CD14-positive monocyte (primary cell): ENCODE measurements at regions not wholly inside any gene's neighbourhood (a gene's known extent, or its start where the extent isn't known, plus 50 kb on each side); places are given as distances from the start of the nearest gene placed in this dataset.

ENCODE experiments used
- DNase-seq, 3 donors: peaks; one replicate each; pipeline ENCODE4 v3.0.0-alpha.2; 2011 to 2022
- H2AFZ ChIP-seq: 2 replicates; pipeline ENCODE4 v1.6.0; 2012; ENCODE audit warnings: mild to moderate bottlenecking, low read depth, low read length, inconsistent platforms; ENCODE audit not compliant: insufficient read depth, poor library complexity, severe bottlenecking
- H3K27ac ChIP-seq, 2 donors: 1 replicate in 1 of 2; 2 replicates in 1 of 2; pipeline ENCODE4 v1.5.1; 2012 to 2013; ENCODE audit warnings: low read length in 2 of 2, control low read depth in 1 of 2, inconsistent platforms in 1 of 2, low read depth in 1 of 2, mild to moderate bottlenecking in 1 of 2
- H3K27me3 ChIP-seq, 2 donors: one replicate each; pipeline versions ENCODE4 v1.6.0 to v1.6.1; 2011 to 2013; ENCODE audit warnings: low read length in 2 of 2; ENCODE audit not compliant: control insufficient read depth in 2 of 2, insufficient read depth in 2 of 2
- H3K36me3 ChIP-seq, 2 donors: replicated peaks in 1 of 2; 1 replicate in 1 of 2; 2 replicates in 1 of 2; pipeline versions ENCODE4 v1.5.1 to v1.6.1; 2012 to 2013; ENCODE audit warnings: low read length in 2 of 2, control low read depth in 1 of 2, inconsistent platforms in 1 of 2, mild to moderate bottlenecking in 1 of 2; ENCODE audit not compliant: insufficient read depth in 2 of 2, control insufficient read depth in 1 of 2
- H3K4me1 ChIP-seq, 2 donors: 1 replicate in 1 of 2; 2 replicates in 1 of 2; pipeline versions ENCODE4 v1.5.1 to v1.6.1; 2012 to 2013; ENCODE audit warnings: low read length in 2 of 2, control low read depth in 1 of 2, inconsistent platforms in 1 of 2, mild to moderate bottlenecking in 1 of 2, moderate library complexity in 1 of 2; ENCODE audit not compliant: insufficient read depth in 2 of 2, control insufficient read depth in 1 of 2
- H3K4me2 ChIP-seq: replicated peaks from 2 replicates; pipeline ENCODE3; 2012; ENCODE audit warnings: low read length, moderate library complexity, mild to moderate bottlenecking; ENCODE audit not compliant: poor library complexity, severe bottlenecking; ENCODE audit errors: extremely low read depth
- H3K4me3 ChIP-seq, 3 experiments: fragments of 200-600 bp in 1 of 3; sonication (generic) in 1 of 3; replicated peaks in 1 of 3; 1 replicate in 2 of 3; 2 replicates in 1 of 3; pipeline ENCODE4 v1.5.1; 2011 to 2013; ENCODE audit warnings: low read length in 3 of 3, mild to moderate bottlenecking in 3 of 3, control low read depth in 2 of 3, low read depth in 2 of 3, inconsistent platforms in 1 of 3, moderate library complexity in 1 of 3
- H3K79me2 ChIP-seq: 2 replicates; pipeline ENCODE4 v1.6.0; 2012; ENCODE audit warnings: mild to moderate bottlenecking, control low read depth, inconsistent platforms, low read length, moderate library complexity; ENCODE audit not compliant: insufficient read depth
- H3K9ac ChIP-seq: 2 replicates; pipeline ENCODE4 v1.6.0; 2017; ENCODE audit warnings: low read length, mild to moderate bottlenecking; ENCODE audit not compliant: insufficient read depth, poor library complexity, severe bottlenecking
- H3K9me3 ChIP-seq, 2 donors: replicated peaks in 1 of 2; 1 replicate in 1 of 2; 2 replicates in 1 of 2; pipeline versions ENCODE4 v1.5.1 to v1.6.1; 2012 to 2013; ENCODE audit warnings: low read length in 2 of 2, control low read depth in 1 of 2; ENCODE audit not compliant: control insufficient read depth in 1 of 2, insufficient read depth in 1 of 2
- H4K20me1 ChIP-seq: 2 replicates; pipeline ENCODE4 v1.6.0; 2012; ENCODE audit warnings: mild to moderate bottlenecking, low read length, control low read depth, moderate library complexity; ENCODE audit not compliant: insufficient read depth
- H3K27ac Mint-ChIP-seq, 7 donors: one replicate each; pipeline ENCODE4 v1.8.0; 2020; ENCODE audit warnings: mild to moderate bottlenecking in 7 of 7, mixed read lengths in 7 of 7, moderate library complexity in 6 of 7, inconsistent platforms in 2 of 7
- H3K27me3 Mint-ChIP-seq, 3 donors: one replicate each; pipeline ENCODE4 v1.8.0; 2021 to 2022; ENCODE audit warnings: low read depth in 3 of 3, mild to moderate bottlenecking in 3 of 3, mixed read lengths in 3 of 3, moderate library complexity in 3 of 3, inconsistent platforms in 1 of 3
- H3K36me3 Mint-ChIP-seq, 2 donors: one replicate each; pipeline ENCODE4 v1.8.0; 2020; ENCODE audit warnings: mixed read lengths in 2 of 2, inconsistent platforms in 1 of 2, mild to moderate bottlenecking in 1 of 2
- H3K4me1 Mint-ChIP-seq: one replicate; pipeline ENCODE4 v1.8.0; 2020; ENCODE audit warnings: mild to moderate bottlenecking, mixed read lengths
- H3K4me3 Mint-ChIP-seq, 2 donors: one replicate each; pipeline ENCODE4 v1.8.0; 2020; ENCODE audit warnings: mild to moderate bottlenecking in 2 of 2, mixed read lengths in 2 of 2, moderate library complexity in 1 of 2
- H3K9me3 Mint-ChIP-seq, 7 donors: one replicate each; pipeline ENCODE4 v1.8.0; 2020 to 2022; ENCODE audit warnings: mixed read lengths in 7 of 7, mild to moderate bottlenecking in 6 of 7, moderate library complexity in 6 of 7, inconsistent platforms in 2 of 7
- WGBS: methylation state at CpG from one replicate; pipeline ENCODE4 v1.1.5; 2013; ENCODE audit warnings: missing lambda C conversion rate; ENCODE audit not compliant: insufficient coverage; 5-methylcytosine and 5-hydroxymethylcytosine counted together
- intact Hi-C, 2 donors: fragments of 100-400 bp; cut with micrococcal nuclease; formaldehyde crosslinking; loops; one replicate each; pipeline versions ENCODE4 v1.15.0 to v1.15.1; 2023
- TF ChIP-seq, protein P1 (sequence below): fragments of 200-600 bp; IDR thresholded peaks from one replicate; pipeline ENCODE4 v1.8.0; 2022; ENCODE audit warnings: antibody characterized with exemption, mild to moderate bottlenecking

DNA sequence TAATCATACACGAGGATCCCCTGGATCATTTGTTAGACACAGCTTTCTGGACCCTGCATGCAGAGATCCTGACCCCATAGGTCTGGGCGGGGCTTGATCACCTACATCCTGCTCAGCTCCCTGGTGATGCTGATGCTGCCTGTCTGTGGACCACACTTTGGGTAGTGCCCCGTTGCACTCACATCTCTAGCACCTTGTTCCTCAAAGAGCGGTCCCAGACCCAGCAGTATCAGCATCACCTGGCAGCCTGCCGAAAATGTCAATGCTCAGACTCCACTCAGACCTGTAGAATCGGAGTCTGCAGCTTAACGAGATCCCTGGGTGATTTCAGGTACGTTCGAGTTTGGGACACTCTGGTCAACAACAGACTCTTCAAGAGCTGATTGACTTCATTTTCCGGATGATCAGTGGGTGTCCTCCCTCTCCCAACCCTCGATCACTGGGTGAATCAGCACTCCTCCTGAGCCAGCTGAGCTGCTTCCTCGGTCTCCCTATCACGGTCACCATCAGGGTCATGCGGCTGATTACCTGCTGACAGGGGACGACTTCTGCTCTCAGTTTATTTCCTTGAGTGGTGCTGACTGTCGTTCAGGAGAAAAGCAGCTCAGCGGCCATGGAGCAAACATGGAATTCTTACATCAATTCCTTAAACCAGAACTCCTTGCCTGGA, 150.6 kb upstream of the RAB12 start:
- WGBS = 93% methylated on average over 13 of the region's 17 CpGs
- H3K27me3 ChIP-seq = no peaks in the 10 kb centered on the region
- H3K27ac ChIP-seq = no peak overlapping the region
- Mint-ChIP-seq H3K27ac (no peak overlapping the region), H3K36me3 (no peaks in the 10 kb centered on the region), H3K9me3 (no peaks in the 10 kb centered on the region), H3K4me3 (no peak overlapping the region), H3K27me3 (peaks cover 0 to 5% (median 2%) of the 10 kb centered on the region in 3 donors), H3K4me1 (no peaks in the 10 kb centered on the region)
- DNase-seq = no peak
- no peak overlapping the region for H3K4me2 ChIP-seq
- TF ChIP-seq, protein P1, sequence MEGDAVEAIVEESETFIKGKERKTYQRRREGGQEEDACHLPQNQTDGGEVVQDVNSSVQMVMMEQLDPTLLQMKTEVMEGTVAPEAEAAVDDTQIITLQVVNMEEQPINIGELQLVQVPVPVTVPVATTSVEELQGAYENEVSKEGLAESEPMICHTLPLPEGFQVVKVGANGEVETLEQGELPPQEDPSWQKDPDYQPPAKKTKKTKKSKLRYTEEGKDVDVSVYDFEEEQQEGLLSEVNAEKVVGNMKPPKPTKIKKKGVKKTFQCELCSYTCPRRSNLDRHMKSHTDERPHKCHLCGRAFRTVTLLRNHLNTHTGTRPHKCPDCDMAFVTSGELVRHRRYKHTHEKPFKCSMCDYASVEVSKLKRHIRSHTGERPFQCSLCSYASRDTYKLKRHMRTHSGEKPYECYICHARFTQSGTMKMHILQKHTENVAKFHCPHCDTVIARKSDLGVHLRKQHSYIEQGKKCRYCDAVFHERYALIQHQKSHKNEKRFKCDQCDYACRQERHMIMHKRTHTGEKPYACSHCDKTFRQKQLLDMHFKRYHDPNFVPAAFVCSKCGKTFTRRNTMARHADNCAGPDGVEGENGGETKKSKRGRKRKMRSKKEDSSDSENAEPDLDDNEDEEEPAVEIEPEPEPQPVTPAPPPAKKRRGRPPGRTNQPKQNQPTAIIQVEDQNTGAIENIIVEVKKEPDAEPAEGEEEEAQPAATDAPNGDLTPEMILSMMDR = no peak
- H3K79me2 ChIP-seq = no peaks in the 10 kb centered on the region
- no peak overlapping the region for H3K9ac ChIP-seq
- H3K4me1 ChIP-seq = no peaks in the 10 kb centered on the region
- H3K9me3 ChIP-seq = no peaks in the 10 kb centered on the region
- no peaks in the 10 kb centered on the region for H3K36me3 ChIP-seq
- intact Hi-C loops = no loop called here
- H2AFZ ChIP-seq = no peak overlapping the region
- no peak overlapping the region for H3K4me3 ChIP-seq
- H4K20me1 ChIP-seq = no peaks in the 10 kb centered on the region

- H3K27ac Mint-ChIP-seq = no peak overlapping the region
- Histone ChIP-seq H3K9ac (no peak overlapping the region), H3K27me3 (no peaks in the 10 kb centered on the region), H3K79me2 (no peaks in the 10 kb centered on the region), H3K9me3 (no peaks in the 10 kb centered on the region), H3K36me3 (no peaks in the 10 kb centered on the region), H3K4me3 (no peak overlapping the region), H2AFZ (no peak overlapping the region), H4K20me1 (no peaks in the 10 kb centered on the region), H3K4me1 (no peaks in the 10 kb centered on the region), H3K4me2 (no peak overlapping the region), H3K27ac (no peak overlapping the region)
- no peak for DNase-seq
- H3K4me1 Mint-ChIP-seq = no peaks in the 10 kb centered on the region
- intact Hi-C loops = no loop called here
- no peaks in the 10 kb centered on the region for H3K9me3 Mint-ChIP-seq
- peaks cover 0 to 6% (median 2%) of the 10 kb centered on the region in 3 donors for H3K27me3 Mint-ChIP-seq
- H3K4me3 Mint-ChIP-seq = no peak overlapping the region
- 90% methylated on average over 2 of the region's 5 CpGs for WGBS
- TF ChIP-seq, protein P1 = no peak
- H3K36me3 Mint-ChIP-seq = no peaks in the 10 kb centered on the region
These were observed 148.5 kb upstream of the RAB12 start for GRCh38 chr18:8460748-8461147.
